ENCODE measurements at regions not wholly inside any gene's neighbourhood (a gene's known extent, or its start where the extent isn't known, plus 50 kb on each side); places are given as distances from the start of the nearest gene placed in this dataset.
"Not testable (repeated sequence)": the region's sequence is repeated elsewhere in the genome, so short reads cannot be mapped to it uniquely, and the experiment has no call there.

DNA sequence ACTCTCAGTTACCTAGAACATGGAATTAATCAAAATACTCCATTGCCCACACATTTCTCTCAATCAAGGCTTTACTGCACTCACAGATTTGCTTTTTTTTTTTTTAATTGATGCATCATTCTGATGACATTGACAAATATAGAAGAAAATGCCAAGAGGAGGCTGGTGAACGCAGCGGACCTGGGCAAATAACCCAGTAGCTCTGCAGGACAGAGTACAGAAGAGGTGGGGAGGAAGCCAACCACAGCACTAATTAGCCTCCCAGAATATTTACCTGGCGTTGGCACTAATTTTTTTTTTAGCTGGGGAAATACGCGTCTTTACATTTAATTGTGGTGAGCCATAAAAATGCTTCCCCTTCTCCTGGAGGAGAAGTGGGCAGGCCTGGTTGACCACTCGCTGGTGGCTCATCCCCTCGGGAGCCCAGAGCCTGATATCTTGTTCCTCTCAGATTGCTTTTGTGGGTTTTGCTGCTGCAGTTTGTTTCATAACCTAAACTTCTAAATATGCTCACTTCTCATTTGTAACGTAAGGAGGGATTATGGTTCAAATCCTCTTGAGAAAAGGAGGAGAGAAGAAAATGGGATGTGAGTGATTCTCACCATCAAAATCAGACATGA, 165.8 kb upstream of the EPB41L3 start:
- no peaks in the 10 kb centered on the region for H3K9me3 ChIP-seq
- TF ChIP-seq CTCF (IDR thresholded peaks at IDR 0.05), result no peak
- no peak for ATAC-seq
- intact Hi-C loops (cut with DNase I), result no loop called here
- no peaks in the 10 kb centered on the region for H3K27me3 ChIP-seq (ENCODE audit: low read depth)
- DNase-seq, result no peak
- H3K27ac ChIP-seq, result no peak overlapping the region
- H3K36me3 ChIP-seq, result no peaks in the 10 kb centered on the region
- no peaks in the 10 kb centered on the region for H3K4me1 ChIP-seq
- no peak overlapping the region for H3K4me3 ChIP-seq

DNA sequence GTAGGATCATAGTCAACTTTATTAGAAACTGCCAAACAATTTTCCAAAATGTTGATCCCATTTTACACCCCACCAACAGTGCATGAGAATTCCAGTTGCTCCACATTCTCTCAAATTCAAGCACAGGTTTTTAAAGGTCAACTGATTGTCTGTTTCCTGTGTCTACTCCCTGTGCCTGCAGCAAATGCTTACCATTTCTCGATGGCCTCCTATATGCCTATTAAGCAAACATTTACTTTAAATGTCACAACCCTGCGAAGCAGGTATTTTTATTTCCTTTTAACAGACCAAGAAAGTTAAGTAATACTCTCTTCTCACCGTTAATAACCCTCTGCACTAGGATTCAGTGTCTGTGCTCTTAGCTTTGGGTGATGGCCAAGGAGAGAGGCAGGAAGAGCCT, 163.8 kb upstream of the EPB41L3 start:
- intact Hi-C loops (cut with DNase I), result no loop called here
- no peaks in the 10 kb centered on the region for H3K36me3 ChIP-seq
- no peaks in the 10 kb centered on the region for H3K4me1 ChIP-seq
- no peaks in the 10 kb centered on the region for H3K9me3 ChIP-seq
- H3K27ac ChIP-seq, result no peak overlapping the region
- no peak overlapping the region for H3K4me3 ChIP-seq
- ATAC-seq (peak in 1 of 2 donors; percentile 35), DNase-seq (no peak)
- no peaks in the 10 kb centered on the region for H3K27me3 ChIP-seq (ENCODE audit: low read depth)
- no peak for TF ChIP-seq CTCF (IDR thresholded peaks at IDR 0.05)

DNA sequence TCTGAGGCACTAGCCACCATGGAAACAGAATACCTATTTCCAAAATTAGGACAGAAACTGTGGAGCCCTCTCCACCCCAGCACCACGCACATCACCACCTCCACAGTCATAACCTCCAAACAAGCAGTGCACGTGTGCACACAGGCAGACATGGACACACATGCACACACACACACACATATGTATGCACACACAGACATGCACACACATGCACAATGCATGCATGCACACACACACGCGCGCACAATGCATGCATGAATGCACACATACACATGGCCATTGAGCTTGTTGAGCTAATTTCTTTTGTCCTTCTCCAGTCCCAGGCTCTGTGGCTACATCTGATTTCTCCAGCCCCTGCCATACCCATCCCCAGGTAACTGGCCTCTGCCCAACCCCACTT, 161.6 kb upstream of the EPB41L3 start:
- ATAC-seq, result peak in 1 of 2 donors; percentile 19
- DNase-seq, result no peak
- Histone ChIP-seq H3K36me3 (no peaks in the 10 kb centered on the region), H3K4me3 (no peak overlapping the region), H3K27me3 (ENCODE audit: low read depth) (no peaks in the 10 kb centered on the region), H3K4me1 (no peaks in the 10 kb centered on the region), H3K27ac (no peak overlapping the region), H3K9me3 (no peaks in the 10 kb centered on the region)
- intact Hi-C loops (cut with DNase I), result no loop called here
- no peak for TF ChIP-seq CTCF (IDR thresholded peaks at IDR 0.05)

DNA sequence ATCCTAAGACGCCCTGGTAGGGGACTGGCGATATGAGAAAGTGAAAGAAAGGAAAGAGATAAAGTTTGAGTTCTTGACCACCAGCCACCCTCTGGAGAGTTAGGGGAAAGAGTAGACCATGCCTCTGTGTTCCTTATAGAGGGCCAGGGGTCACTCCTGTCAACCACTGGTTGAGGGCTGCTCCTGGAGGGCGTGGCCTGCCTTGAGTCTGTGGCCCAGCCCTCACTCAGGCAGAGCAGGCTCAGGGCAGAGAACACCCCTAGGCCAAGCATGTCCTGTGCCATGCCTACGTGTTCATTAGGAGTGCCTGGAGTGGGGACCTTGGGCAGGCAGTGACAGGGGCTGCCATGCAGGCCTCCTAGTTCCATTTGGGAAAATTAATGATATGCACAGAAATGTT, 161.1 kb upstream of the EPB41L3 start:
- Histone ChIP-seq H3K36me3 (no peaks in the 10 kb centered on the region), H3K27me3 (ENCODE audit: low read depth) (no peaks in the 10 kb centered on the region), H3K27ac (no peak overlapping the region), H3K4me3 (no peak overlapping the region), H3K4me1 (no peaks in the 10 kb centered on the region), H3K9me3 (no peaks in the 10 kb centered on the region)
- no peak for TF ChIP-seq CTCF (IDR thresholded peaks at IDR 0.05)
- intact Hi-C loops (cut with DNase I), result no loop called here
- DNase-seq (no peak), ATAC-seq (peak in 1 of 2 donors; percentile 15)

DNA sequence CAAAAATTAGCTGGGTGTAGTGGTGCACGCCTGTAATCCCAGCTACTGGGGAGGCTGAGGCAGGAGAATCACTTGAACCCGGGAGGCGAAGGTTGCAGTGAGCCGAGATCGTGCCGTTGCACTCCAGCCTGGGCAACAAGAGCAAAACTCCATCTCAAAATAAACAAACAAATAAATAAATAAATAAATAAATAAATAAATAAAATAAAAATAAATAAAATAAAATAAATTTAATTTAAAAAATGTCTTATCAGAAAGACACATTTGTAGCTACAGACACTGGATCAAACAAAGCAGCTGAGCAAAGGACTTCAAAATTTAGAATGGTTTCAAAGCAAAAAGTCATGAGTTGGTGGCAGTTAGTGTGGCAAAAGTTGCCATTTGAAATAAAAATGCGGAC, 158.2 kb upstream of the EPB41L3 start:
- H3K36me3 ChIP-seq; H3K4me3 ChIP-seq; DNase-seq; ATAC-seq; H3K9me3 ChIP-seq; H3K27me3 ChIP-seq (ENCODE audit: low read depth); intact Hi-C loops (cut with DNase I); H3K27ac ChIP-seq; H3K4me1 ChIP-seq: not testable (repeated sequence)

DNA sequence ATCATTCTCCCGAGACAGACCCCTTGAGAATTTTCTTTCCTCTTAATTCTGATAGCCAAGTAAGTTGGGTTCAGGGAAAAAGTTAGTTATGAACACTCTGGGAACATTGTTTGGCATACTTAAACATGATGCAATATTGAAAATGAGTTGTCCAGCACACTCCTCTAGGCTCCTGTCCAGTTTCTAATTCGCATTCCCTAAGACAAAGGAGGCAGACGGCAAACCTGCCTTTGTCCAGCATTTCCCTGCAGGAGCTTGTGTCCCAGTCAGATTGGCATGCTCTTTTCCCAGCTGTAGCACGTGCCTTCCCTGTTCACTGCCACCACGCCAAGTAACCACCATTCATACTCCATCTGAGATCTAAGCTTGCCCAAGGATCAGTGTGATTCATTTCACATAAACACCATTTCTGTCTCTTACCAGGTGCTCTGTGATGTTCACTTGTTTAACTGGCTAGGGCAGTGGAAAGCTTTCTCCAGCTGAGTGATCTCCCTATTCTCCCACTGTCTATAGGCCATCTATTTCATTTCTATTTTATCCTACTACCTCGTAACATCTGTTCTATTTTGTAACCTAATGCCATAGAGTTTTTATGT, 150.0 kb upstream of the EPB41L3 start:
- peak; percentile 71 to 86 for ATAC-seq
- Histone ChIP-seq H3K9me3 (no peaks in the 10 kb centered on the region), H3K27ac (no peak overlapping the region), H3K4me3 (no peak overlapping the region), H3K36me3 (no peaks in the 10 kb centered on the region), H3K4me1 (no peaks in the 10 kb centered on the region), H3K27me3 (ENCODE audit: low read depth) (no peaks in the 10 kb centered on the region)
- DNase-seq, result no peak
- intact Hi-C loops (cut with DNase I), result no loop called here
- TF ChIP-seq CTCF (IDR thresholded peaks at IDR 0.05), result no peak
